Kidney tubule cell (primary cell): ENCODE measurements at regions not wholly inside any gene's neighbourhood (a gene's known extent, or its start where the extent isn't known, plus 50 kb on each side); places are given as distances from the start of the nearest gene placed in this dataset.
A peak's percentile ranks its signal among the peaks of the same experiment; 100 is the strongest.
"Not testable (repeated sequence)": the region's sequence is repeated elsewhere in the genome, so short reads cannot be mapped to it uniquely, and the experiment has no call there.

Experiments used
- DNase-seq: peaks from one replicate; pipeline ENCODE4 v3.0.0-alpha.2; 2018; ENCODE audit warnings: low spot score

- peak; percentile 71 for DNase-seq
Observed at GRCh38 chr2:57180042-57180567, 866.5 kb upstream of the VRK2 start.

DNA sequence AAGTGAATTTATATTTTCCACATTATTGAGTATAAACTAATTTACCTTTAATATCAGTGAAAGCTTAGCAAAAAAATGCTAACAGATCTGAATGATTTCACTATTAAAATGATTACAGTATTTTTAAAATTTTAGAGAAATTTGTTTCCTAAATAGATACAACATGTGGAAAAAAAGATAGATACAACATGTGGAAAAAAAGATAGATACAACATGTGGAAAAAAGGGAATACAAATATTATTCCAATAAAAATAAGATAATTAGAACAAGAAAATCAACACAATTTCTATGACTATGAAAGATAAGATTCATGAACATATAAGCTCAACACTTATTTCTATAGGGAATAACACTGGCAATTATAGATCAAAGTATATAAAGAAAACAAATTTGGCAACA is 865.9 kb upstream of the VRK2 start:
- DNase-seq, result no peak

- no peak for DNase-seq
Observed at GRCh38 chr2:57181315-57182038, 865.1 kb upstream of the VRK2 start.

GRCh38 chr2:57182916-57183315 is 863.7 kb upstream of the VRK2 start:
- no peak for DNase-seq

DNA sequence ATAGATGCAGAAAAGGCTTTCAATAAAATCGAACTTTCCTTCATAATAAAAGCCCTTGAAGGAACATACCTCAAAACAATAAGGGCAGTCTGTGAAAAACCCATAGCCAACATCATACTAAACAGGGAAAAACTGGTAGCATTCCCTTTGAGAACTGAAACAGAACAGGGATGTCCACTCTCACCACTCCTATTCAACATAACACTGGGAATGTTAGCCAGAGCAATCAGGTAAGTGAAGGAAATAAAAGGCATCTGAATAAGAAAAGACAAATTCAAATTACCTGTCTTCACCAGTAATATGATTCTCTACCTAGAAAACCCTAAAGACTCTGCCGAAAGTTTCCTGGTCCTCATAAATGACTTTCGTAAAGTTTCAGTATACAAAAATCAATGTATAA is 861.0 kb upstream of the VRK2 start:
- DNase-seq, result no peak

GRCh38 chr2:57190007-57190406 is 856.6 kb upstream of the VRK2 start:
- DNase-seq, result no peak

DNA sequence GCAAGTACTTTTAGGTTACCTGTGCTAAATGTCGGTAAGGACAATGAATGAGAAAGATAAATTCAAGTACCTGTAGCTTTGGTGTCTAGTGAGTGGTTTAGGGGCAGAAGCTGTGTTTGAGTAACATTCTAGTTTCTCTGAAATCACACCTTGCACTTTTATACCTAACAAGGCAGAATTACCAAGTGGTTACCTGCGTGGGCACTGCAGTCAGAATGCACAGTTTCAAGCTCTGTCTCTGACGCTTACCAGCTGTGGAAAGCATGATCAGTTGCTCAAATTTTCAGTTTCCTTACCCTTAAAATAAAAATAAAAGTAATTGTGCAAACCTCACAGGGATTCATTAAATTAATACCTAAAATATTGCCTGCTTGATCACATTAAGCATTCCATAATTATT is 846.9 kb upstream of the VRK2 start:
- no peak for DNase-seq

GRCh38 chr2:57204364-57204763 is 842.2 kb upstream of the VRK2 start:
- DNase-seq, result no peak

DNA sequence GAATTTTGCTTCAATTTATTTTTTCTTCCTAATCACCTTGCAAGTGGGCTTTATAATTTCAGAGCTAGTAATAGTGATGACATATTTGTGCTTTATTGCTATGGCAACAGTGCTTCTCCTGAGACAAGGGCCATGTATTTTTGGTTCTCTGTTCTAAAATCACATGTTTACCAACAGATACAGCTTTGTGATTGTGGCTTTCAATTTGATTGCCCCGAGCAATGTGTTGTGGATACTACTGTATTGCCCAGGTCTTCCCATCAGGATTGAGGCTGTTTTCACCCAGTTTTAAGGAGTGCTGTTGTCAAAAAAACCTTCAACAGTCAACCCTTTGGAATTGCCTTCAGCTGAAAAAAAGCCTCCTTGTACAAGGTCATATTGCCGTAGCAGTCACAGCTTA is 841.4 kb upstream of the VRK2 start:
- no peak for DNase-seq

GRCh38 chr2:57207191-57207590 is 839.4 kb upstream of the VRK2 start:
- DNase-seq, result no peak

DNA sequence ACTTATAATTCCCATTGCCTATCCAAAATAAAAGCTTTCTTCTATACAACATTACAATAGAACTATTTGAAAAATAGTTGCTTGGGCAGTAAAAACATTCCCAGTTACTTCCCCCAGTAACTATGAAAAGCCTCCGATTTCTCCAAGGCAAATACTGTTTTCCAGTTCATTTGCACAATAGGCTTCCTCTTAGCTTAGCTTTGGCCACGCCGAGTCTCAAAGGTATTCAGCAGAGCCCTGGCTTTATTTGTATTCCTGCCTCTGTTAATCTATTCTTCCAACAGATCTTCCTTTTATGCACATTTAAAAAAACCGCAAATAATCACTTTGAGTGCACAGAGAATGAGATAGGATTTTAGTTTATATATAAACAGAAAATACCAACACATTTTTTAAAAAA is 836.8 kb upstream of the VRK2 start:
- DNase-seq, result no peak

- no peak for DNase-seq
Observed at GRCh38 chr2:57210855-57211254, 835.8 kb upstream of the VRK2 start.

- DNase-seq, result no peak
Observed at GRCh38 chr2:57217013-57217412, 829.6 kb upstream of the VRK2 start.

- DNase-seq, result no peak
Observed at GRCh38 chr2:57218206-57218605, 828.4 kb upstream of the VRK2 start.

DNA sequence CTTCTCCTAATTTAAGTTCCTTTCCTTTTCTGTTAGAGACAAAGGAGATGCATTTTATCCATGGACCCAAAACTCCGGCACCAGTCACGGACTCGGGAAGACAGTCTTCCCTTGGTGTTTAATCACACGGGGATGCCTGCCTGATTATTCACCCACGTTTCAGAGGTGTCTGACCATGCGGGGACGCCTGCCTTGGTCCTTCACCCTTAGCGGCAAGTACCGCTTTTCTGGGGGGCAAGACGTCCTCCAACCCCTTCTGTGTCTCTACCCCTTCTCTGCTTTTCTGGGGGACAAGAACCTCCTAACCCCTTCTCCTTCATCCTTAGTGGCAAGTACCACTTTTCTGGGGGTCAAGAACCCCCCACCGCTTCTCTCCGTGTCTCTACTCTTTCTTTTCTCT is 816.9 kb upstream of the VRK2 start:
- not testable (repeated sequence) for DNase-seq

GRCh38 chr2:57232341-57232740 is 814.3 kb upstream of the VRK2 start:
- not testable (repeated sequence) for DNase-seq

DNA sequence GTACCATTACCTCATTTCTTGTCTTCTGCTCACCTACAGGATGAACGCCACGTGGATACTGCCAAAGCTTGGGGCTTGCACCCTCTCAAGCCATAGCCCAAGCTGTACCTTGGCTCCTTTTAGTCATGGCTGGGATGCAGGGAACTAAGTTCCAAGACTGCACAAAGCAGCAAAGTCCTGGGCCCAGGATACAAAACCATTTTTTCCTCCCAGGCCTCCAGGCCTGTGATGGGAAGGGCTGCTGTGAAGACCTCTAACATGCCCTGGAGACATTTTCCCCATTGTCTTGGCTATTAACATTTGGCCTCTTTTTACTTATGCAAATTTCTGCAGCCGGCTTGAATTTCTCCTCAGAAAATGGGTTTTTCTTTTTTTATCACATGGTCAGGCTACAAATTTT is 795.1 kb upstream of the VRK2 start:
- not testable (repeated sequence) for DNase-seq

DNA sequence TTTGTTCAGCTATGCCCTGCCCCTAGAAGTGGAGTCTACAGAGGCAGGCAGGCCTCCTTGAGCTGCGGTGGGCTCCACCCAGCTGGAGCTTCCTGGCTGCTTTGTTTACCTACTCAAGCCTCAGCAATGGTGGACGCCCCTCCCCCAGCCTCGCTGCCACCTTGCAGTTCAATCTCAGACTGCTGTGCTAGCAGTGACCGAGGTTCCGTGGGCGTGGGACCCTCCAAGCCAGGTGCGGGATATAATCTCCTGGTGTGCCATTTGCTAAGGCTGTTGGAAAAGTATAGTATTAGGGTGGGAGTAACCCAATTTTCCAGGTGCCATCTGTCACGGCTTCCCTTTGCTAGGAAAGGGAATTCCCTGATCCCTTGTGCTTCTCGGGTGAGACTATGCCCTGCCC is 770.2 kb upstream of the VRK2 start:
- DNase-seq, result not testable (repeated sequence)

DNA sequence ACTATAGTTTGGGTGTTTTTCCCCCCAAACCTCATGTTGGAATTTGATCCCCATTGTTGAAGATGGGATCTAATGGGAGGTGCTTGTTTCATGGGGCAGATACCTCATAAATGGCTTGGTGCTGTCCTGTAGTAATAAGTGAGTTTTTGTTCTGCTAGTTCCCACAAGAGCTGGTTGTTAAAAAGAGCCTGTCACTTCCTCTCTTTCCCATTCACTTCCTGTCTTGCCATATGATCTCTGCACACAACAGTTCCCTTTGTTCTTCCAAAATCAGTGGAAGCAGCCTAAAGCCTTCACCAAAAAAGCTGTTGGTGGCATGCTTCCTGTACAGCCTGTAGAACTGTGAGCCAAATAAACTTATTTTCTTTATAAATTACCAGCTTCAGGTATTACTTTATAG is 768.2 kb upstream of the VRK2 start:
- DNase-seq, result no peak

GRCh38 chr2:57291209-57291608 is 755.4 kb upstream of the VRK2 start:
- no peak for DNase-seq

DNA sequence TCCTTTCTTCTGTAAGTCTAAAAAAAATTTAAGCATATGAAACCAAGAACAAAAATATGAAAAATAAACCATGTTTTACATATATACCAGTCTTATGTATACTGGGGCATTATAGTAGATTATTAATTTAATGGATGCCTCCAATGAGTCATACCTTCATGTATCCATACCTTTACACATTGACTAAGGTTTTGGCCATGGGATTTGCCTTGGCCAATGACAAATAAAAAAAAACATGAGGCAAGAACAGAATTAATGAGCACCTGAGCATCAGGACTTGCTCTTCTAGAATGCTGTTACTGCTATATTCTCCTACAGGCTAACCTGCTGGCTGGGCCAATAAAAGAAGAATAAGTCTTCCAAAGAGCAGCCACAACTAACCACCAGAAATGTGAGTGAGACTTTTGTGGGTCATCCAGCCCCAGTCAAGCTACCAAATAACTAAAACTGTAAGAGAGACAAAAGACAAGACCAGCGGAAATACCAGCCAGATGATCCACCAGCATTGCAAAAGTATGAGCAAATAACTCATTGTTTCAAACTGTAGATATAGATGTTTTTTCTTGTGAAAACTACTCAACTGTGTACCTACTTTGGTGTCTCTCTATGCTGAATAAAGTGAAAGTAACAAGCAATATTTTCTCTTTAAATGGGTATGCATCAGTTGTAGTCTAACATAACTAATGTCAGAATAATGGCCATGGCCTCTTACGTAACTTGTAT is 749.6 kb upstream of the VRK2 start:
- peak; percentile 3 for DNase-seq

DNA sequence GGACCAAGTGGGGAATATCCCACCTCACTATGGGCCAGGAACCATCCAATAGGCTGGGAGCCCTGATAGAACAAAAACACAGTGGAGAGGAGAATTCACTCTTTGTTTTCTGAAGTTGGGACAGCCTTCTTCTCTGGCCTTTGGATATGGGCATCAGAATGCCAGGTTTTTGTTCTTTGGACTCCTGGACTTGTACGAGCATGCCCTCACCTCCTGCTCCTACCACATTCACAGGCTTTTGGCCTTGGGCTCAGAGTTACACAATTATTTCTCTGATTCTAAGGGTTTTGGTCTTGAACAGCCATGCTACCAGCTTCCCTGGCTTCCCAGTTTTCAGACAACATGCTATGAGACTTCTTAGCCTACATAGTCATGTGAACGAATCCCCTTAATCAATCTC is 732.9 kb upstream of the VRK2 start:
- no peak for DNase-seq

DNA sequence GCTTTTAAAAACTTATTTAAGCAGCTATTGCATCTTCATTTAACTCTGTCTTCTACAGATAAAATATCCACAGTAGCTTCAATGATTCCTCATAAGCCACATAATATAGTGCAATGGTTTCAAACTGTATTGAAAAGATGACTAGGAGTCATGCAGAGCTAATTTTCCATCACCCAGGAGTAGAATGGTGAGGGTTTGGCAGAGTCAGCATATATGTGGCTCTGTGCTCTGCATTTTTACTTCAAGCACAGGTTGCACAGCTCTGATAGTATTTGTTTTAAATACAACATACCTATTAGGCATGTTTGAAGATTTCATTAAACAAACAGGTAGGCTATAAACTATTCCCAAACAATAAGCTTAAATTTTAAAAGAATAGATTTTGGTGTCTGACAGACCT is 731.9 kb upstream of the VRK2 start:
- DNase-seq, result no peak

GRCh38 chr2:57330447-57330846 is 716.2 kb upstream of the VRK2 start:
- DNase-seq, result peak; percentile 50
